Esophagus squamous epithelium (tissue), 5 donors: ENCODE measurements at regions not wholly inside any gene's neighbourhood (a gene's known extent, or its start where the extent isn't known, plus 50 kb on each side); places are given as distances from the start of the nearest gene placed in this dataset.

Experiments
- DNase-seq: peaks from one replicate; lab custom pipeline; 2025; lab: John Stamatoyannopoulos, UW
- H3K27ac ChIP-seq, 4 donors: fragments of 200-600 bp; sonication (generic); one replicate each; pipeline ENCODE4 v1.5.1; 2016 to 2019; ENCODE audit warnings: mild to moderate bottlenecking in 1 of 4
- H3K27me3 ChIP-seq, 4 donors: fragments of 200-600 bp; sonication (generic); 1 replicate in 3 of 4; 2 replicates in 1 of 4; pipeline versions ENCODE4 v1.5.1 to v1.6.0; 2017 to 2021; ENCODE audit warnings: antibody characterized with exemption in 1 of 4
- H3K36me3 ChIP-seq, 3 donors: fragments of 200-600 bp; sonication (generic); one replicate each; pipeline ENCODE4 v1.5.1; 2016 to 2019
- H3K4me1 ChIP-seq, 3 donors: fragments of 200-600 bp; sonication (generic); one replicate each; pipeline ENCODE4 v1.5.1; 2017 to 2019
- H3K4me3 ChIP-seq, 4 donors: fragments of 200-600 bp; sonication (generic); 1 replicate in 3 of 4; 2 replicates in 1 of 4; pipeline ENCODE4 v1.5.1; 2016 to 2019; ENCODE audit warnings: mild to moderate bottlenecking in 2 of 4, moderate library complexity in 1 of 4
- H3K9me3 ChIP-seq, 3 donors: fragments of 200-600 bp; sonication (generic); one replicate each; pipeline ENCODE4 v1.5.1; 2016 to 2019
- CTCF ChIP-seq, 6 experiments: fragments of 450-650 bp in 4 of 6; fragments of 200-600 bp in 2 of 6; sonication (generic) in 2 of 6; IDR thresholded peaks; one replicate each; pipeline ENCODE4 v1.5.1; 2016 to 2019; ENCODE audit warnings: antibody characterized with exemption in 6 of 6, mild to moderate bottlenecking in 4 of 6, moderate library complexity in 4 of 6
- POLR2A ChIP-seq, 4 donors: fragments of 450-650 bp; IDR thresholded peaks; one replicate each; pipeline ENCODE4 v1.6.1; 2017; ENCODE audit warnings: antibody characterized with exemption in 4 of 4, mild to moderate bottlenecking in 4 of 4, moderate library complexity in 3 of 4
- whole genome bisulfite sequencing, 2 donors: methylation state at CpG; one replicate each; pipeline ENCODE4 v1.1.5; 2018; 5-methylcytosine and 5-hydroxymethylcytosine counted together
- intact Hi-C: fragments of 100-400 bp; cut with DNase I; formaldehyde crosslinking; loops from one replicate; pipeline ENCODE4 v1.15.0; 2022
- donor health status: DM: yes; HTN: yes; CAD: no.

GRCh38 chr5:2833556-2833955, 82.1 kb upstream of the IRX2 start:
- 44 to 55% methylated on average over 7 to 11 of the region's 11 CpGs for WGBS, 2 donors
- Histone ChIP-seq H3K4me1 (no peaks in the 10 kb centered on the region), H3K27ac (no peak overlapping the region), H3K4me3 (no peak overlapping the region), H3K27me3 (peaks cover 0 to 4% (median 0%) of the 10 kb centered on the region in 4 donors), H3K9me3 (no peaks in the 10 kb centered on the region), H3K36me3 (no peaks in the 10 kb centered on the region)
- intact Hi-C loops: no loop called here
- TF ChIP-seq POLR2A (IDR thresholded peaks at IDR 0.05) (no peak), CTCF (IDR thresholded peaks at IDR 0.05) (no peak)
- no peak for DNase-seq

GRCh38 chr5:2832394-2832793, 80.9 kb upstream of the IRX2 start:
- Histone ChIP-seq H3K27ac (no peak overlapping the region), H3K9me3 (no peaks in the 10 kb centered on the region), H3K4me1 (no peaks in the 10 kb centered on the region), H3K36me3 (no peaks in the 10 kb centered on the region), H3K4me3 (no peak overlapping the region), H3K27me3 (peaks cover 0 to 4% (median 0%) of the 10 kb centered on the region in 4 donors)
- WGBS, 2 donors: 65 to 68% methylated on average over 4 of the region's 4 CpGs
- intact Hi-C loops: no loop called here
- TF ChIP-seq CTCF (IDR thresholded peaks at IDR 0.05) (no peak), POLR2A (IDR thresholded peaks at IDR 0.05) (no peak)
- DNase-seq: no peak

GRCh38 chr5:2829239-2829638, 77.8 kb upstream of the IRX2 start:
- intact Hi-C loops: no loop called here
- H3K27ac ChIP-seq: no peak overlapping the region
- no peaks in the 10 kb centered on the region for H3K9me3 ChIP-seq
- no peaks in the 10 kb centered on the region for H3K4me1 ChIP-seq
- no peaks in the 10 kb centered on the region for H3K36me3 ChIP-seq
- peaks cover 0 to 4% (median 0%) of the 10 kb centered on the region in 4 donors for H3K27me3 ChIP-seq
- no peak for DNase-seq
- H3K4me3 ChIP-seq: no peak overlapping the region
- TF ChIP-seq POLR2A (IDR thresholded peaks at IDR 0.05): no peak
- TF ChIP-seq CTCF (IDR thresholded peaks at IDR 0.05): no peak
- 10 to 12% methylated on average over 4 of the region's 4 CpGs for WGBS, 2 donors

- Histone ChIP-seq H3K4me1 (no peaks in the 10 kb centered on the region), H3K27ac (no peak overlapping the region), H3K36me3 (no peaks in the 10 kb centered on the region), H3K27me3 (peaks cover 0 to 11% (median 0%) of the 10 kb centered on the region in 4 donors), H3K9me3 (no peaks in the 10 kb centered on the region), H3K4me3 (no peak overlapping the region)
- intact Hi-C loops: no loop called here
- no peak for DNase-seq
- WGBS, 2 donors: 50% methylated on average over 3 of the region's 7 CpGs; no CpG with 5 or more reads in 1 of the 2 donors
- no peak for TF ChIP-seq CTCF (IDR thresholded peaks at IDR 0.05)
- no peak for TF ChIP-seq POLR2A (IDR thresholded peaks at IDR 0.05)
Observed at GRCh38 chr5:2818936-2819335, 67.5 kb upstream of the IRX2 start.

GRCh38 chr5:2817031-2817603, 65.6 kb upstream of the IRX2 start:
- intact Hi-C loops: no loop called here
- no peak overlapping the region for H3K27ac ChIP-seq
- WGBS, 2 donors: 55 to 77% methylated on average over 5 of the region's 5 CpGs

More at GRCh38 chr5:2817031-2817603, 65.6 kb upstream of the IRX2 start:
- H3K4me3 ChIP-seq: no peak overlapping the region
- no peak for DNase-seq
- no peaks in the 10 kb centered on the region for H3K36me3 ChIP-seq
- no peaks in the 10 kb centered on the region for H3K27me3 ChIP-seq
- no peaks in the 10 kb centered on the region for H3K4me1 ChIP-seq
- no peak for TF ChIP-seq POLR2A (IDR thresholded peaks at IDR 0.05)
- TF ChIP-seq CTCF (IDR thresholded peaks at IDR 0.05): no peak
- no peaks in the 10 kb centered on the region for H3K9me3 ChIP-seq
